GM12872 (cell line): ENCODE measurements at regions not wholly inside any gene's neighbourhood (a gene's known extent, or its start where the extent isn't known, plus 50 kb on each side); places are given as distances from the start of the nearest gene placed in this dataset.

Experiments
- TF ChIP-seq, protein P1 (sequence below): IDR thresholded peaks from 3 replicates; pipeline ENCODE4 v1.5.1; 2011; ENCODE audit warnings: low read depth, mild to moderate bottlenecking, low read length, moderate library complexity; ENCODE audit not compliant: insufficient read depth

GRCh38 chr5:3835811-3836210 lies 240.2 kb downstream of the IRX1 start:
- TF ChIP-seq, protein P1, sequence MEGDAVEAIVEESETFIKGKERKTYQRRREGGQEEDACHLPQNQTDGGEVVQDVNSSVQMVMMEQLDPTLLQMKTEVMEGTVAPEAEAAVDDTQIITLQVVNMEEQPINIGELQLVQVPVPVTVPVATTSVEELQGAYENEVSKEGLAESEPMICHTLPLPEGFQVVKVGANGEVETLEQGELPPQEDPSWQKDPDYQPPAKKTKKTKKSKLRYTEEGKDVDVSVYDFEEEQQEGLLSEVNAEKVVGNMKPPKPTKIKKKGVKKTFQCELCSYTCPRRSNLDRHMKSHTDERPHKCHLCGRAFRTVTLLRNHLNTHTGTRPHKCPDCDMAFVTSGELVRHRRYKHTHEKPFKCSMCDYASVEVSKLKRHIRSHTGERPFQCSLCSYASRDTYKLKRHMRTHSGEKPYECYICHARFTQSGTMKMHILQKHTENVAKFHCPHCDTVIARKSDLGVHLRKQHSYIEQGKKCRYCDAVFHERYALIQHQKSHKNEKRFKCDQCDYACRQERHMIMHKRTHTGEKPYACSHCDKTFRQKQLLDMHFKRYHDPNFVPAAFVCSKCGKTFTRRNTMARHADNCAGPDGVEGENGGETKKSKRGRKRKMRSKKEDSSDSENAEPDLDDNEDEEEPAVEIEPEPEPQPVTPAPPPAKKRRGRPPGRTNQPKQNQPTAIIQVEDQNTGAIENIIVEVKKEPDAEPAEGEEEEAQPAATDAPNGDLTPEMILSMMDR = no peak

- TF ChIP-seq, protein P1 = no peak
Measured at GRCh38 chr5:3836528-3836927, 240.9 kb downstream of the IRX1 start.

DNA sequence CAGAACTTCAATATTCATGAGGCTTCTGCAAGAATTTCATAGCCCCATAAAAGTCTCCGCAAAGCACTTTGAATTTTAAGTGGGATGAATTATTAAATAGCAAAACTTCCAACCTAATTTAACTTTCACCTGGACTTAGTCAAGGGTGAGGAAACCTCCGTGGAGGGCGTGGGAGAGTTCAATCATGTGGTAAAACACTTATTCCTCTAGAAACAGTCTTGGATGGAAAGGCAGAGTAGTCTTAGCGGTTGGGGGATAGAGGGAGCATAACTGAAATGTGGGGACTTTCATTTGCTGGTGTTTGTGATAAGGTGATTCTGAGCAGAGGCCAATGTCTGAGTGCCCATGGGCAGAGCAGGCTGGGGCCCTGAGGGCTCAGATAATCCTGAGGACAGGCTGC lies 241.9 kb downstream of the IRX1 start:
- TF ChIP-seq, protein P1 = no peak

GRCh38 chr5:3839151-3839550 lies 243.5 kb downstream of the IRX1 start:
- TF ChIP-seq, protein P1 = no peak

DNA sequence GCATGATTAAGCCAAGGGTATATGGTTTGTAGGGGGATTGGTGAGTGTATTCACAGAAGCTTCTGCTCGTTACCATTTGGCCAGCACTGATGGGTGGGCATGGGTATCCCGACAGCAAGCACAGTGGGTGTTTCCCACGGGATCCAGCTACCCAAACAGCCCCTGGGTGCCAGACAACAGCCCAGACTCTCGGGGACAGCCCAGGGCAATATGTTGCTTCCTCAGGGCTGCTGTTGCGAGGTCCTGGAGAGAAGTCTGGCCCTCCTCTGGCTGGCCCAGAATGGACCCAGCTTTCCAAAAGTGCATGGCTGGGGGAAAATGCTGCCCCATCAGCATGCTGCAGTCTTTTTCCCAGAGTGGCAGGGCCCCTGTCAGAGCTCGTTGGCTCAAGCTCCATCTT lies 247.0 kb downstream of the IRX1 start:
- TF ChIP-seq, protein P1 = no peak

- TF ChIP-seq, protein P1 = no peak
Measured at GRCh38 chr5:3843706-3844105, 248.1 kb downstream of the IRX1 start.

DNA sequence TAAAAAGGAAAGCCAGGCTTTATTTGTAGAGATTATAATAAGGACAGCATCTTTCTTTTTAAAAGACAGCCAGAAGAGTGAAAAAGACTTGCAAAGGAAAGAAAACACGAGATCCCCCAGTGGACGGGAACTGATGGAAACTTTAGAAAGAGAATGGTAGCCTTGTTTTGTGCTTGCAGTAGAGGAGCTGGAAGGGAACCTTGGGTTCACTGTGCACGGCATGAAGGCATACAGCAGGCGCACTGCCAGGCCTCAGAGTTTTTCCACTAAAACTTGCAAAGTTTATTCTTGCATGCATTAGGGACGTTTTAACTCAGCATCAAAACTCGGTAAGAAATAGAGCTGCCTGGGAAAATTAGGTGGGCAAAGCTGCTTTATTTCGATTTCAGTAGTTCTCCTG lies 248.6 kb downstream of the IRX1 start:
- TF ChIP-seq, protein P1 = no peak

DNA sequence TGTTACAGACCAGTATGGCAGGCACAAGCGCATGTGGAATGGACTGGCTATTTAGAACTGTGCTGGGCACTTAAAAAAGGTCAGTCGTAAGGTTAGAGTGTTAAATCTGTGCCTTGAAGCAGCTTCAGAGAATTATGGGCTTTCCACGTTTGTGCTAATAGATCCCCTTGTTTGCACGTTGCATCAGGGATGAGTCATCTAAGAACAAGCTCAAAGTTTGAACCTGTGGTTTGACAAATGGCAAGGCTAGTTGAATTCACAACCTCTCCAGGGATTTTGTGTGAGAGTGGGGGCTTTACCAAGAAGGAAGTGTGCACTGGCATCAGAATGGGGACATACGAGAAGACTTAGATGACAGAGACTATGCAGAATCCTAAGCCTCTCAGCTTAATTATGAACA lies 249.6 kb downstream of the IRX1 start:
- TF ChIP-seq, protein P1 = no peak
